Liver (tissue), 8 donors: ENCODE measurements at regions not wholly inside any gene's neighbourhood (a gene's known extent, or its start where the extent isn't known, plus 50 kb on each side); places are given as distances from the start of the nearest gene placed in this dataset.
"Not testable (repeated sequence)": the region's sequence is repeated elsewhere in the genome, so short reads cannot be mapped to it uniquely, and the experiment has no call there.

Experiments
- DNase-seq: peaks from one replicate; pipeline ENCODE4 v3.0.0-alpha.2; 2017; ENCODE audit warnings: low spot score
- H3K27ac ChIP-seq, 2 donors: one replicate each; pipeline ENCODE4 v1.7.0; 2013; ENCODE audit warnings: inconsistent platforms in 2 of 2, low read length in 2 of 2, control low read depth in 1 of 2, low read depth in 1 of 2, mild to moderate bottlenecking in 1 of 2
- H3K27me3 ChIP-seq, 4 donors: one replicate each; pipeline versions ENCODE4 v1.6.1 to v1.7.0; 2013; ENCODE audit warnings: low read length in 3 of 4, inconsistent platforms in 1 of 4, mild to moderate bottlenecking in 1 of 4, moderate library complexity in 1 of 4; ENCODE audit not compliant: control insufficient read depth in 4 of 4, insufficient read depth in 4 of 4
- H3K36me3 ChIP-seq, 4 donors: one replicate each; pipeline versions ENCODE4 v1.6.1 to v1.7.0; 2013; ENCODE audit warnings: low read length in 3 of 4, mild to moderate bottlenecking in 3 of 4, low read depth in 1 of 4, moderate library complexity in 1 of 4; ENCODE audit not compliant: control insufficient read depth in 4 of 4, insufficient read depth in 3 of 4
- H3K4me1 ChIP-seq, 4 donors: one replicate each; pipeline versions ENCODE4 v1.6.1 to v1.7.0; 2013; ENCODE audit warnings: low read length in 3 of 4, mild to moderate bottlenecking in 3 of 4, moderate library complexity in 1 of 4; ENCODE audit not compliant: control insufficient read depth in 4 of 4, insufficient read depth in 4 of 4
- H3K4me3 ChIP-seq, 3 donors: one replicate each; pipeline versions ENCODE4 v1.6.1 to v1.7.0; 2013; ENCODE audit warnings: low read length in 3 of 3, control low read depth in 1 of 3, low read depth in 1 of 3, mild to moderate bottlenecking in 1 of 3
- H3K9ac ChIP-seq, 2 donors: one replicate each; pipeline ENCODE4 v1.7.0; 2013; ENCODE audit warnings: low read length in 2 of 2, mild to moderate bottlenecking in 2 of 2, moderate library complexity in 2 of 2, control low read depth in 1 of 2, low read depth in 1 of 2
- H3K9me3 ChIP-seq, 4 donors: one replicate each; pipeline versions ENCODE4 v1.6.1 to v1.7.0; 2013; ENCODE audit warnings: low read length in 3 of 4; ENCODE audit not compliant: control insufficient read depth in 4 of 4
- ATF3 ChIP-seq: IDR thresholded peaks from 2 replicates; pipeline ENCODE4 v1.6.1; 2016; ENCODE audit warnings: antibody characterized with exemption
- CTCF ChIP-seq: fragments of 150-350 bp; IDR thresholded peaks from 2 replicates; pipeline ENCODE4 v1.5.1; 2017; ENCODE audit warnings: improper control_type of control experiment, low read depth, low read length; ENCODE audit not compliant: missing input control
- EGR1 ChIP-seq, 2 donors: IDR thresholded peaks; 2 replicates each; pipeline ENCODE4 v1.6.1; 2016 to 2018; ENCODE audit warnings: antibody characterized with exemption in 2 of 2, low read depth in 2 of 2
- FOXA1 ChIP-seq: IDR thresholded peaks from 2 replicates; pipeline ENCODE4 v1.6.1; 2016; ENCODE audit warnings: antibody characterized with exemption
- HNF4A ChIP-seq, 2 donors: conservative IDR thresholded peaks; 2 replicates each; pipeline ENCODE4 v1.6.1; 2016; ENCODE audit warnings: antibody characterized with exemption in 2 of 2, mild to moderate bottlenecking in 2 of 2
- HNF4G ChIP-seq: IDR thresholded peaks from 2 replicates; pipeline ENCODE4 v1.6.1; 2016; ENCODE audit warnings: antibody characterized with exemption
- JUND ChIP-seq, 2 donors: IDR thresholded peaks; 2 replicates each; pipeline ENCODE4 v1.6.1; 2016; ENCODE audit warnings: antibody characterized with exemption in 2 of 2
- MAX ChIP-seq: IDR thresholded peaks from 2 replicates; pipeline ENCODE4 v1.6.1; 2016; ENCODE audit warnings: antibody characterized with exemption
- NR2F2 ChIP-seq: IDR thresholded peaks from 2 replicates; pipeline ENCODE4 v1.6.1; 2016; ENCODE audit warnings: antibody characterized with exemption
- RAD21 ChIP-seq, 2 donors: IDR thresholded peaks; 2 replicates each; pipeline ENCODE4 v1.6.1; 2016; ENCODE audit warnings: antibody characterized with exemption in 2 of 2, mild to moderate bottlenecking in 2 of 2
- REST ChIP-seq: IDR thresholded peaks from 2 replicates; pipeline ENCODE4 v1.6.1; 2016; ENCODE audit warnings: antibody characterized with exemption, mild to moderate bottlenecking
- RXRA ChIP-seq, 2 donors: IDR thresholded peaks; 2 replicates each; pipeline ENCODE4 v1.6.1; 2017 to 2018; ENCODE audit warnings: antibody characterized with exemption in 2 of 2, mild to moderate bottlenecking in 1 of 2
- SP1 ChIP-seq: IDR thresholded peaks from 2 replicates; pipeline ENCODE4 v1.6.1; 2018; ENCODE audit warnings: antibody characterized with exemption, mild to moderate bottlenecking
- ZBTB33 ChIP-seq: IDR thresholded peaks from 2 replicates; pipeline ENCODE4 v1.6.1; 2016; ENCODE audit warnings: antibody characterized with exemption
- WGBS: extraction: QIAGEN DNeasy Blood & Tissue Kit; methylation state at CpG from one replicate; pipeline ENCODE4 v1.1.7; 2013; 5-methylcytosine and 5-hydroxymethylcytosine counted together
- donor health status: healthy.
- donor health status: healthy.
- donor health status: healthy.
- donor health status: healthy.
- donor health status: healthy.

- 45% methylated on average over 2 of the region's 2 CpGs for WGBS
- Histone ChIP-seq H3K36me3 (no peaks in the 10 kb centered on the region), H3K9me3 (no peaks in the 10 kb centered on the region), H3K4me1 (no peaks in the 10 kb centered on the region), H3K27ac (no peak overlapping the region), H3K9ac (no peak overlapping the region), H3K27me3 (no peaks in the 10 kb centered on the region), H3K4me3 (no peak overlapping the region)
- no peak for TF ChIP-seq HNF4G
- no peak for TF ChIP-seq MAX
- TF ChIP-seq JUND (IDR thresholded peaks at IDR 0.05), result no peak
- no peak for DNase-seq
Observed at GRCh38 chr12:107196681-107197080, 103.3 kb upstream of the CRY1 start.

- Histone ChIP-seq H3K9me3 (no peaks in the 10 kb centered on the region), H3K9ac (no peak overlapping the region), H3K27ac (no peak overlapping the region), H3K36me3 (no peaks in the 10 kb centered on the region), H3K4me1 (no peaks in the 10 kb centered on the region), H3K27me3 (no peaks in the 10 kb centered on the region), H3K4me3 (no peak overlapping the region)
- no peak for DNase-seq
- TF ChIP-seq ATF3, result no peak
- WGBS, result 80% methylated on average over 1 of the region's 1 CpG
Observed at GRCh38 chr12:107200394-107200793, 107.0 kb upstream of the CRY1 start.

GRCh38 chr12:107207931-107208525, 114.7 kb upstream of the CRY1 start:
- Histone ChIP-seq H3K4me1 (no peaks in the 10 kb centered on the region), H3K4me3 (no peak overlapping the region), H3K9ac (no peak overlapping the region), H3K36me3 (no peaks in the 10 kb centered on the region), H3K9me3 (peaks cover 0 to 1% (median 0%) of the 10 kb centered on the region in 4 donors), H3K27me3 (no peaks in the 10 kb centered on the region), H3K27ac (no peak overlapping the region)
- TF ChIP-seq NR2F2, result no peak
- TF ChIP-seq RAD21 (IDR thresholded peaks at IDR 0.05), result no peak
- TF ChIP-seq HNF4G, result no peak
- TF ChIP-seq RXRA (IDR thresholded peaks at IDR 0.05), result no peak
- no peak for TF ChIP-seq EGR1 (IDR thresholded peaks at IDR 0.05; ENCODE audit: low read depth in 2 of 2)
- no peak for TF ChIP-seq CTCF
- no peak for TF ChIP-seq ZBTB33
- TF ChIP-seq ATF3, result no peak
- TF ChIP-seq REST, result no peak
- no peak for TF ChIP-seq SP1
- no peak for TF ChIP-seq HNF4A (conservative IDR thresholded peaks at IDR 0.05)
- no peak for TF ChIP-seq FOXA1
- no peak for DNase-seq
- 92% methylated on average over 4 of the region's 4 CpGs for WGBS

GRCh38 chr12:107209700-107210099, 116.4 kb upstream of the CRY1 start:
- not testable (repeated sequence) for H3K27me3 ChIP-seq, H3K9me3 ChIP-seq, H3K9ac ChIP-seq, H3K27ac ChIP-seq, H3K36me3 ChIP-seq, H3K4me1 ChIP-seq, H3K4me3 ChIP-seq, DNase-seq
- 84% methylated on average over 7 of the region's 7 CpGs for WGBS
